Calu3 (cell line): ENCODE measurements at regions not wholly inside any gene's neighbourhood (a gene's known extent, or its start where the extent isn't known, plus 50 kb on each side); places are given as distances from the start of the nearest gene placed in this dataset.

Source experiments
- BruUV-seq: library from RNA; stranded (reverse); fragments of 400-500 nt; replicated peaks from 2 replicates; lab custom pipeline; 2021; lab: Mats Ljungman, UMichigan
- CTCF ChIA-PET: fragments of 300-600 bp; sonication (Branson Sonifier 250); formaldehyde crosslinking; loops from one replicate; lab custom pipeline; 2022; ENCODE audit warnings: antibody characterized with exemption; lab: Charles Lee
- DNase-seq: peaks from one replicate; pipeline ENCODE4 v3.0.0; 2022
- H3K27ac Mint-ChIP-seq: one replicate; pipeline ENCODE4 v1.8.0; 2022; ENCODE audit warnings: mixed read lengths; ENCODE audit not compliant: unreplicated experiment
- H3K27me3 Mint-ChIP-seq: one replicate; pipeline ENCODE4 v1.8.0; 2022; ENCODE audit warnings: mixed read lengths; ENCODE audit not compliant: unreplicated experiment
- H3K36me3 Mint-ChIP-seq: one replicate; pipeline ENCODE4 v1.8.0; 2022; ENCODE audit warnings: mild to moderate bottlenecking, moderate library complexity, mixed read lengths; ENCODE audit not compliant: insufficient read depth, unreplicated experiment
- H3K4me1 Mint-ChIP-seq: one replicate; pipeline ENCODE4 v1.8.0; 2022; ENCODE audit warnings: mild to moderate bottlenecking, low read depth, mixed read lengths; ENCODE audit not compliant: unreplicated experiment
- H3K4me3 Mint-ChIP-seq: one replicate; pipeline ENCODE4 v1.8.0; 2022; ENCODE audit warnings: mild to moderate bottlenecking, low read depth, moderate library complexity, mixed read lengths; ENCODE audit not compliant: unreplicated experiment
- H3K9me3 Mint-ChIP-seq: one replicate; pipeline ENCODE4 v1.8.0; 2022; ENCODE audit warnings: low read depth, mixed read lengths; ENCODE audit not compliant: unreplicated experiment
- CTCF ChIP-seq: fragments of 200-600 bp; IDR thresholded peaks from one replicate; pipeline ENCODE4 v1.8.0; 2022; ENCODE audit warnings: antibody characterized with exemption; ENCODE audit not compliant: unreplicated experiment
- intact Hi-C: fragments of 100-400 bp; cut with micrococcal nuclease; formaldehyde crosslinking; loops from one replicate; pipeline ENCODE4 v1.10.0; 2022; ENCODE audit not compliant: unreplicated experiment

GRCh38 chr9:27756418-27756817, 183.1 kb upstream of the C9orf72 start:
- no peak for DNase-seq
- no peaks in the 10 kb centered on the region for H3K9me3 Mint-ChIP-seq
- no TSS peak for BruUV-seq
- H3K36me3 Mint-ChIP-seq: no peaks in the 10 kb centered on the region
- intact Hi-C loops: no loop called here
- H3K4me3 Mint-ChIP-seq: no peak overlapping the region
- CTCF ChIA-PET: no interaction called here
- peaks cover 22% of the 10 kb centered on the region for H3K27me3 Mint-ChIP-seq
- no peak for TF ChIP-seq CTCF
- no peak overlapping the region for H3K27ac Mint-ChIP-seq
- H3K4me1 Mint-ChIP-seq: no peaks in the 10 kb centered on the region

GRCh38 chr9:27763831-27764230, 190.6 kb upstream of the C9orf72 start:
- no peak for TF ChIP-seq CTCF
- BruUV-seq: no TSS peak

GRCh38 chr9:27765266-27766072, 192.2 kb upstream of the C9orf72 start:
- H3K4me3 Mint-ChIP-seq: no peak overlapping the region
- H3K4me1 Mint-ChIP-seq: peaks cover 9% of the 10 kb centered on the region
- CTCF ChIA-PET: no interaction called here
- TF ChIP-seq CTCF: no peak
- no peaks in the 10 kb centered on the region for H3K9me3 Mint-ChIP-seq
- no peak for DNase-seq
- intact Hi-C loops: no loop called here
- BruUV-seq: no TSS peak
- no peaks in the 10 kb centered on the region for H3K36me3 Mint-ChIP-seq
- H3K27me3 Mint-ChIP-seq: no peaks in the 10 kb centered on the region
- no peak overlapping the region for H3K27ac Mint-ChIP-seq

More at GRCh38 chr9:27763831-27764230, 190.6 kb upstream of the C9orf72 start:
- no peaks in the 10 kb centered on the region for H3K9me3 Mint-ChIP-seq
- H3K4me1 Mint-ChIP-seq: peaks cover 9% of the 10 kb centered on the region
- H3K27me3 Mint-ChIP-seq: no peaks in the 10 kb centered on the region
- no peak for DNase-seq
- H3K36me3 Mint-ChIP-seq: no peaks in the 10 kb centered on the region
- H3K27ac Mint-ChIP-seq: no peak overlapping the region
- H3K4me3 Mint-ChIP-seq: no peak overlapping the region
- CTCF ChIA-PET: no interaction called here
- intact Hi-C loops: no loop called here

GRCh38 chr9:27766073-27766835, 193.0 kb upstream of the C9orf72 start:
- Mint-ChIP-seq H3K4me1 (peaks cover 9% of the 10 kb centered on the region), H3K27ac (no peak overlapping the region), H3K27me3 (no peaks in the 10 kb centered on the region), H3K36me3 (no peaks in the 10 kb centered on the region), H3K9me3 (no peaks in the 10 kb centered on the region), H3K4me3 (no peak overlapping the region)
- no peak for DNase-seq
- CTCF ChIA-PET: interaction anchor here (0.7 kb wide), 1 partner anchor 8 kb away, joined by 4 read pairs; no protein-coding TSS in a partner anchor
- BruUV-seq: no TSS peak
- TF ChIP-seq CTCF: no peak
- intact Hi-C loops: no loop called here
